GM21717 (cell line): ENCODE measurements at regions not wholly inside any gene's neighbourhood (a gene's known extent, or its start where the extent isn't known, plus 50 kb on each side); places are given as distances from the start of the nearest gene placed in this dataset.

Source experiments
- ATAC-seq: cut with Tn5 transposase; IDR thresholded peaks from one replicate; pipeline ENCODE4 v1.9.1; 2021; ENCODE audit warnings: mild to moderate bottlenecking, moderate library complexity; ENCODE audit not compliant: unreplicated experiment

GRCh38 chr2:196383799-196384198 lies 212.4 kb upstream of the STK17B start:
- no peak for ATAC-seq

GRCh38 chr2:196384729-196385128 lies 213.4 kb upstream of the STK17B start:
- ATAC-seq: peak; percentile 75

GRCh38 chr2:196389670-196390069 lies 218.3 kb upstream of the STK17B start:
- ATAC-seq: no peak

- no peak for ATAC-seq
Measured at GRCh38 chr2:196390243-196391148, 219.1 kb upstream of the STK17B start.

- ATAC-seq: no peak
Measured at GRCh38 chr2:196391149-196391479, 219.7 kb upstream of the STK17B start.

- ATAC-seq: no peak
Measured at GRCh38 chr2:196399096-196399495, 227.7 kb upstream of the STK17B start.

- ATAC-seq: no peak
Measured at GRCh38 chr2:196399722-196400691, 228.6 kb upstream of the STK17B start.

- ATAC-seq: no peak
Measured at GRCh38 chr2:196403471-196403870, 232.1 kb upstream of the STK17B start.

GRCh38 chr2:196404276-196404675 lies 232.9 kb upstream of the STK17B start:
- ATAC-seq: no peak

GRCh38 chr2:196407675-196408264 lies 231.7 kb upstream of the CCDC150 start:
- no peak for ATAC-seq

- ATAC-seq: no peak
Measured at GRCh38 chr2:196409376-196409775, 230.1 kb upstream of the CCDC150 start.

- ATAC-seq: no peak
Measured at GRCh38 chr2:196410008-196410407, 229.5 kb upstream of the CCDC150 start.

- peak; percentile 83 for ATAC-seq
Measured at GRCh38 chr2:196413821-196414274, 225.7 kb upstream of the CCDC150 start.

- peak; percentile 74 for ATAC-seq
Measured at GRCh38 chr2:196415384-196415783, 224.1 kb upstream of the CCDC150 start.

GRCh38 chr2:196420143-196420542 lies 219.4 kb upstream of the CCDC150 start:
- no peak for ATAC-seq

GRCh38 chr2:196421880-196422279 lies 217.6 kb upstream of the CCDC150 start:
- ATAC-seq: no peak

- no peak for ATAC-seq
Measured at GRCh38 chr2:196422361-196422760, 217.2 kb upstream of the CCDC150 start.

GRCh38 chr2:196426122-196426521 lies 213.4 kb upstream of the CCDC150 start:
- no peak for ATAC-seq

GRCh38 chr2:196427986-196428634 lies 211.4 kb upstream of the CCDC150 start:
- ATAC-seq: no peak

GRCh38 chr2:196431076-196431475 lies 208.4 kb upstream of the CCDC150 start:
- ATAC-seq: no peak

GRCh38 chr2:196431957-196432356 lies 207.6 kb upstream of the CCDC150 start:
- no peak for ATAC-seq
